ENCODE measurements at regions not wholly inside any gene's neighbourhood (a gene's known extent, or its start where the extent isn't known, plus 50 kb on each side); places are given as distances from the start of the nearest gene placed in this dataset.
"Not testable (repeated sequence)": the region's sequence is repeated elsewhere in the genome, so short reads cannot be mapped to it uniquely, and the experiment has no call there.

DNA sequence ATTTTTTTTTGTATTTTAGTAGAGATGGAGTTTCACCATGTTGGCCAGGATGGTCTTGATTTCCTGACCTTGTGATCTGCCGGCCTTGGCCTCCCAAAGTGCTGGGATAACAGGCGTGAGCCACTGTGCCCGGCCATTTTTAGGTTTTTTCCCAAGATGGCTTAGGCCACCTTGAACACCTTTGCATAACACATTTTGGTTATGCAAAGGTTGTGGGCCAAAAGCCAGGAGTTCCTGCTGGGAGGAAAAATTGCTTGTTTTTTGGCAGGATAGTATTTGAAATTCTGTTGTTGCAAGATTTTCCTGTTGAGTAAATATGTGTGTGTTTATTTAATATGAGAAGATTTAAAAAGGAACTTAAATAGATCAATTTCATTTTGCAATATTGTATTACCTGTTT is 65.3 kb upstream of the KCNJ18 start:
- TF ChIP-seq, protein P1, sequence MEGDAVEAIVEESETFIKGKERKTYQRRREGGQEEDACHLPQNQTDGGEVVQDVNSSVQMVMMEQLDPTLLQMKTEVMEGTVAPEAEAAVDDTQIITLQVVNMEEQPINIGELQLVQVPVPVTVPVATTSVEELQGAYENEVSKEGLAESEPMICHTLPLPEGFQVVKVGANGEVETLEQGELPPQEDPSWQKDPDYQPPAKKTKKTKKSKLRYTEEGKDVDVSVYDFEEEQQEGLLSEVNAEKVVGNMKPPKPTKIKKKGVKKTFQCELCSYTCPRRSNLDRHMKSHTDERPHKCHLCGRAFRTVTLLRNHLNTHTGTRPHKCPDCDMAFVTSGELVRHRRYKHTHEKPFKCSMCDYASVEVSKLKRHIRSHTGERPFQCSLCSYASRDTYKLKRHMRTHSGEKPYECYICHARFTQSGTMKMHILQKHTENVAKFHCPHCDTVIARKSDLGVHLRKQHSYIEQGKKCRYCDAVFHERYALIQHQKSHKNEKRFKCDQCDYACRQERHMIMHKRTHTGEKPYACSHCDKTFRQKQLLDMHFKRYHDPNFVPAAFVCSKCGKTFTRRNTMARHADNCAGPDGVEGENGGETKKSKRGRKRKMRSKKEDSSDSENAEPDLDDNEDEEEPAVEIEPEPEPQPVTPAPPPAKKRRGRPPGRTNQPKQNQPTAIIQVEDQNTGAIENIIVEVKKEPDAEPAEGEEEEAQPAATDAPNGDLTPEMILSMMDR (IDR thresholded peaks at IDR 0.05), result not testable (repeated sequence)
- TF ChIP-seq POLR2A (IDR thresholded peaks at IDR 0.05), result not testable (repeated sequence)
